GM12878 (cell line): ENCODE measurements at regions not wholly inside any gene's neighbourhood (a gene's known extent, or its start where the extent isn't known, plus 50 kb on each side); places are given as distances from the start of the nearest gene placed in this dataset.

ENCODE experiments used
- ATAC-seq: fragments of 200-7000 bp; cut with Tn5 transposase; 3 replicates; pipeline ENCODE4 v1.9.1; 2020; ENCODE audit warnings: mild to moderate bottlenecking, moderate library complexity
- BruUV-seq: library from RNA; stranded (reverse); fragments of 400-500 nt; replicated peaks from 2 replicates; lab custom pipeline; 2021; lab: Mats Ljungman, UMichigan
- CTCF ChIA-PET: fragments of 300-600 bp; sonication (Branson Sonifier 250); formaldehyde crosslinking; extraction: SDS; loops from one replicate; lab custom pipeline; 2021; ENCODE audit warnings: inconsistent platforms; lab: Yijun Ruan, JAX
- POLR2A ChIA-PET: fragments of 350-600 bp; formaldehyde crosslinking; extraction: SDS; loops from one replicate; lab custom pipeline; 2021; ENCODE audit warnings: inconsistent platforms; lab: Charles Lee
- RAD21 ChIA-PET: fragments of 300-600 bp; sonication (Branson Sonifier 250); formaldehyde crosslinking; loops from one replicate; lab custom pipeline; 2023; ENCODE audit warnings: antibody characterized with exemption; ENCODE audit not compliant: unreplicated experiment; lab: Charles Lee
- SMC1A ChIA-PET: fragments of 300-600 bp; sonication (Branson Sonifier 250); formaldehyde crosslinking; loops from one replicate; lab custom pipeline; 2023; ENCODE audit not compliant: unreplicated experiment, uncharacterized antibody; lab: Charles Lee
- DNase-seq: peaks from one replicate; pipeline ENCODE4 v3.0.0-alpha.2; 2011; ENCODE audit warnings: low read depth, low spot score
- FAIRE-seq: peaks from 3 replicates; lab custom pipeline; 2011; peaks lifted over from hg19 to GRCh38; lab: Jason Lieb, UNC
- H2AFZ ChIP-seq: 2 replicates; pipeline ENCODE4 v1.6.0; 2011; ENCODE audit warnings: low read depth, low read length, control low read depth; ENCODE audit not compliant: control insufficient read depth
- H3K27ac ChIP-seq: 2 replicates; pipeline ENCODE4 v1.5.1; 2011; ENCODE audit warnings: control low read depth; ENCODE audit not compliant: control insufficient read depth, insufficient read depth
- H3K27me3 ChIP-seq, 2 experiments: replicated peaks in 1 of 2; 2 replicates each; pipeline versions ENCODE4 v1.6.0 to v1.6.1; 2011; ENCODE audit warnings: low read length in 1 of 2; ENCODE audit not compliant: control insufficient read depth in 2 of 2, insufficient read depth in 2 of 2
- H3K36me3 ChIP-seq, 2 experiments: 2 replicates each; pipeline ENCODE4 v1.5.1; 2011; ENCODE audit warnings: low read length in 1 of 2; ENCODE audit not compliant: control insufficient read depth in 2 of 2, insufficient read depth in 2 of 2
- H3K4me1 ChIP-seq: 2 replicates; pipeline ENCODE4 v1.6.1; 2011; ENCODE audit warnings: mild to moderate bottlenecking, low read length, moderate library complexity, mixed read lengths; ENCODE audit not compliant: control insufficient read depth, insufficient read depth
- H3K4me2 ChIP-seq: 2 replicates; pipeline ENCODE4 v1.6.0; 2011; ENCODE audit warnings: control low read depth; ENCODE audit not compliant: control insufficient read depth, insufficient read depth
- H3K4me3 ChIP-seq: fragments of 200-600 bp; sonication (generic); 2 replicates; pipeline ENCODE4 v1.5.1; 2016
- H3K79me2 ChIP-seq: 2 replicates; pipeline ENCODE4 v1.6.0; 2011; ENCODE audit warnings: low read length; ENCODE audit not compliant: control insufficient read depth, insufficient read depth
- H3K9ac ChIP-seq: 2 replicates; pipeline ENCODE4 v1.8.0; 2011; ENCODE audit warnings: low read length, control low read depth, mixed read lengths; ENCODE audit not compliant: control insufficient read depth, insufficient read depth
- H3K9me3 ChIP-seq: replicated peaks from 3 replicates; pipeline ENCODE4 v1.5.1; 2011; ENCODE audit warnings: mild to moderate bottlenecking, low read length; ENCODE audit not compliant: control insufficient read depth, insufficient read depth
- H4K20me1 ChIP-seq: 2 replicates; pipeline ENCODE4 v1.6.0; 2011; ENCODE audit not compliant: control insufficient read depth, insufficient read depth
- BHLHE40 ChIP-seq, 2 experiments: fragments of 450-650 bp in 1 of 2; IDR thresholded peaks; 2 replicates each; pipeline ENCODE4 v1.6.1; 2011 to 2017; ENCODE audit warnings: low read depth in 2 of 2, borderline replicate concordance in 1 of 2, improper control_type of control experiment in 1 of 2, low read length in 1 of 2, mild to moderate bottlenecking in 1 of 2
- CBFB ChIP-seq: IDR thresholded peaks from 2 replicates; pipeline ENCODE4 v1.6.1; 2016; ENCODE audit warnings: antibody characterized with exemption, low read depth
- EED ChIP-seq: sonication (generic); IDR thresholded peaks from 2 replicates; pipeline ENCODE4 v1.6.1; 2016; ENCODE audit warnings: antibody characterized with exemption, low read depth
- GABPA ChIP-seq: IDR thresholded peaks from 2 replicates; pipeline ENCODE4 v1.6.1; 2014; ENCODE audit warnings: antibody characterized with exemption, low read depth, mild to moderate bottlenecking, inconsistent platforms
- IRF5 ChIP-seq: fragments of 450-650 bp; IDR thresholded peaks from 2 replicates; pipeline ENCODE4 v1.6.1; 2017; ENCODE audit warnings: borderline replicate concordance
- MEF2A ChIP-seq: IDR thresholded peaks from 2 replicates; pipeline ENCODE4 v1.6.1; 2011; ENCODE audit warnings: low read depth, mild to moderate bottlenecking, low read length, moderate library complexity; ENCODE audit not compliant: insufficient read depth
- RCOR1 ChIP-seq: conservative IDR thresholded peaks from 2 replicates; pipeline ENCODE4 v1.6.1; 2012; ENCODE audit warnings: low read depth, low read length, improper control_type of control experiment
- REST ChIP-seq: IDR thresholded peaks from 2 replicates; pipeline ENCODE4 v1.6.1; 2012; ENCODE audit warnings: mild to moderate bottlenecking, low read depth, low read length
- SPI1 ChIP-seq: IDR thresholded peaks from 2 replicates; pipeline ENCODE4 v1.6.1; 2011; ENCODE audit warnings: low read depth, mild to moderate bottlenecking, low read length, moderate library complexity, borderline replicate concordance; ENCODE audit not compliant: insufficient read depth
- TCF7 ChIP-seq: IDR thresholded peaks from 2 replicates; pipeline ENCODE4 v1.6.1; 2014; ENCODE audit warnings: antibody characterized with exemption, borderline replicate concordance
- ZNF274 ChIP-seq: IDR thresholded peaks from one replicate; pipeline ENCODE4 v1.8.0; 2011; ENCODE audit not compliant: insufficient read length, insufficient read depth
- in situ Hi-C: fragments of 300-500 bp; cut with MboI; formaldehyde crosslinking; loops from 9 replicates; pipeline ENCODE4 v1.14.3; 2018; ENCODE audit warnings: mixed read lengths
- intact Hi-C: fragments of 100-400 bp; cut with micrococcal nuclease; formaldehyde crosslinking; loops from one replicate; pipeline ENCODE4 v1.14.2; 2022; ENCODE audit not compliant: unreplicated experiment
- TF ChIP-seq, protein P1 (sequence below): IDR thresholded peaks from 2 replicates; pipeline ENCODE4 v1.6.1; 2012; ENCODE audit warnings: low read depth, low read length, improper control_type of control experiment
- TF ChIP-seq, protein P2 (sequence below): IDR thresholded peaks from 2 replicates; pipeline ENCODE4 v1.6.1; 2011; ENCODE audit warnings: borderline replicate concordance, low read depth, mild to moderate bottlenecking, moderate library complexity, low read length; ENCODE audit not compliant: insufficient read depth, poor library complexity, severe bottlenecking

GRCh38 chr17:72208832-72209231 is 88.0 kb downstream of the SOX9 start:
- BruUV-seq: no TSS peak
- no peak overlapping the region for H3K9ac ChIP-seq
- H3K9me3 ChIP-seq: no peaks in the 10 kb centered on the region
- no peak overlapping the region for H3K27ac ChIP-seq
- no peak for FAIRE-seq
- intact Hi-C loops: no loop called here
- H3K27me3 ChIP-seq: no peaks in the 10 kb centered on the region; a peak in 1 of 4 replicates
- H3K4me2 ChIP-seq: no peak overlapping the region
- no peak for ATAC-seq
- H2AFZ ChIP-seq: no peak overlapping the region
- H4K20me1 ChIP-seq: no peaks in the 10 kb centered on the region
- no peak overlapping the region for H3K4me3 ChIP-seq
- H3K4me1 ChIP-seq: no peaks in the 10 kb centered on the region
- no peak for DNase-seq
- RAD21 ChIA-PET: no interaction called here
- H3K36me3 ChIP-seq: no peaks in the 10 kb centered on the region
- TF ChIP-seq, protein P1, sequence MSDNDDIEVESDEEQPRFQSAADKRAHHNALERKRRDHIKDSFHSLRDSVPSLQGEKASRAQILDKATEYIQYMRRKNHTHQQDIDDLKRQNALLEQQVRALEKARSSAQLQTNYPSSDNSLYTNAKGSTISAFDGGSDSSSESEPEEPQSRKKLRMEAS: no peak
- no peak for TF ChIP-seq SPI1
- TF ChIP-seq GABPA: no peak
- TF ChIP-seq ZNF274: no peak
- TF ChIP-seq MEF2A: no peak
- TF ChIP-seq, protein P2, sequence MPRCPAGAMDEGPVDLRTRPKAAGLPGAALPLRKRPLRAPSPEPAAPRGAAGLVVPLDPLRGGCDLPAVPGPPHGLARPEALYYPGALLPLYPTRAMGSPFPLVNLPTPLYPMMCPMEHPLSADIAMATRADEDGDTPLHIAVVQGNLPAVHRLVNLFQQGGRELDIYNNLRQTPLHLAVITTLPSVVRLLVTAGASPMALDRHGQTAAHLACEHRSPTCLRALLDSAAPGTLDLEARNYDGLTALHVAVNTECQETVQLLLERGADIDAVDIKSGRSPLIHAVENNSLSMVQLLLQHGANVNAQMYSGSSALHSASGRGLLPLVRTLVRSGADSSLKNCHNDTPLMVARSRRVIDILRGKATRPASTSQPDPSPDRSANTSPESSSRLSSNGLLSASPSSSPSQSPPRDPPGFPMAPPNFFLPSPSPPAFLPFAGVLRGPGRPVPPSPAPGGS: no peak
- no peak for TF ChIP-seq RCOR1
- no peak for TF ChIP-seq REST
- no peak for TF ChIP-seq CBFB
- TF ChIP-seq TCF7: no peak
- no peak for TF ChIP-seq EED
- no peak for TF ChIP-seq BHLHE40 (IDR thresholded peaks at IDR 0.05; ENCODE audit: borderline replicate concordance in 1 of 2, low read depth in 2 of 2, low read length in 1 of 2)
- TF ChIP-seq IRF5: no peak
- in situ Hi-C loops: no loop called here
- H3K79me2 ChIP-seq: no peaks in the 10 kb centered on the region
- CTCF ChIA-PET: no interaction called here
- SMC1A ChIA-PET: no interaction called here
- POLR2A ChIA-PET: no interaction called here
